ENCODE measurements at regions not wholly inside any gene's neighbourhood (a gene's known extent, or its start where the extent isn't known, plus 50 kb on each side); places are given as distances from the start of the nearest gene placed in this dataset.

- in situ Hi-C loops (cut with HindIII; ENCODE audit: low pct_unique_long_range_greater_than_20kb, low sequenced_read_pairs) (no loop called here), intact Hi-C loops (cut with micrococcal nuclease; ENCODE audit: unreplicated experiment) (no loop called here)
- POLR2A ChIA-PET, result no interaction called here
- no peaks in the 10 kb centered on the region for H3K9me3 ChIP-seq (ENCODE audit: control insufficient read depth, insufficient read depth, low read depth, low read length)
- CTCF ChIA-PET, result no interaction called here
- H3K27ac ChIP-seq (ENCODE audit: low read length), result no peak overlapping the region
- H3K36me3 ChIP-seq (ENCODE audit: control insufficient read depth, insufficient read depth, low read length), result no peaks in the 10 kb centered on the region
- H3K4me3 ChIP-seq (ENCODE audit: low read depth in 2 of 2, low read length in 2 of 2), result no peak overlapping the region
- no peak for DNase-seq (ENCODE audit: low read depth, low spot score)
- no peaks in the 10 kb centered on the region for H3K27me3 ChIP-seq (ENCODE audit: control insufficient read depth, insufficient read depth, low read length)
- TF ChIP-seq SIN3A (IDR thresholded peaks at IDR 0.05; ENCODE audit: borderline replicate concordance, insufficient read depth, low read depth, low read length) (no peak), CTCF (IDR thresholded peaks at IDR 0.05) (no peak), POLR2AphosphoS5 (IDR thresholded peaks at IDR 0.05; ENCODE audit: low read depth, low read length) (no peak), REST (IDR thresholded peaks at IDR 0.05; ENCODE audit: insufficient read depth in 1 of 2, low read depth in 2 of 2, low read length in 1 of 2) (no peak), TCF7L2 (IDR thresholded peaks at IDR 0.05; ENCODE audit: low read depth, low read length) (no peak)
- H3K4me1 ChIP-seq (ENCODE audit: control insufficient read depth, insufficient read depth, low read length), result no peaks in the 10 kb centered on the region
- ATAC-seq, result no peak
- no TSS peak for BruUV-seq (replicated peaks)
Measured at GRCh38 chr1:106780066-106780465, 276.4 kb upstream of the PRMT6 start.

GRCh38 chr1:106780806-106781569 lies 275.5 kb upstream of the PRMT6 start:
- ATAC-seq (no peak), DNase-seq (ENCODE audit: low read depth, low spot score) (no peak)
- no peak overlapping the region for H3K4me3 ChIP-seq (ENCODE audit: low read depth in 2 of 2, low read length in 2 of 2)
- no peak overlapping the region for H3K27ac ChIP-seq (ENCODE audit: low read length)
- CTCF ChIA-PET, result no interaction called here
- BruUV-seq (replicated peaks), result no TSS peak
- H3K4me1 ChIP-seq (ENCODE audit: control insufficient read depth, insufficient read depth, low read length), result no peaks in the 10 kb centered on the region
- no peaks in the 10 kb centered on the region for H3K9me3 ChIP-seq (ENCODE audit: control insufficient read depth, insufficient read depth, low read depth, low read length)
- intact Hi-C loops (cut with micrococcal nuclease; ENCODE audit: unreplicated experiment) (no loop called here), in situ Hi-C loops (cut with HindIII; ENCODE audit: low pct_unique_long_range_greater_than_20kb, low sequenced_read_pairs) (no loop called here)
- POLR2A ChIA-PET, result no interaction called here
- no peaks in the 10 kb centered on the region for H3K27me3 ChIP-seq (ENCODE audit: control insufficient read depth, insufficient read depth, low read length)
- no peaks in the 10 kb centered on the region for H3K36me3 ChIP-seq (ENCODE audit: control insufficient read depth, insufficient read depth, low read length)
- no peak for TF ChIP-seq POLR2AphosphoS5 (IDR thresholded peaks at IDR 0.05; ENCODE audit: low read depth, low read length)
- TF ChIP-seq REST (IDR thresholded peaks at IDR 0.05; ENCODE audit: insufficient read depth in 1 of 2, low read depth in 2 of 2, low read length in 1 of 2), result no peak
- TF ChIP-seq SIN3A (IDR thresholded peaks at IDR 0.05; ENCODE audit: borderline replicate concordance, insufficient read depth, low read depth, low read length), result no peak
- TF ChIP-seq CTCF (IDR thresholded peaks at IDR 0.05), result no peak
- no peak for TF ChIP-seq TCF7L2 (IDR thresholded peaks at IDR 0.05; ENCODE audit: low read depth, low read length)

Measured in Panc1 (cell line).